K562 (cell line): ENCODE measurements at regions not wholly inside any gene's neighbourhood (a gene's known extent, or its start where the extent isn't known, plus 50 kb on each side); places are given as distances from the start of the nearest gene placed in this dataset.

Experiments used
- CHCHD3 ChIP-seq: fragments of 250-450 bp; sonication (Bioruptor Pico); IDR thresholded peaks from 2 replicates; pipeline ENCODE4 v2.1.2; 2022; ENCODE audit warnings: mild to moderate bottlenecking
- CTCF ChIP-seq, 3 experiments: IDR thresholded peaks in 2 of 3; conservative IDR thresholded peaks in 1 of 3; 2 replicates each; pipeline ENCODE4 v1.5.1; 2011 to 2012; ENCODE audit warnings: low read length in 3 of 3, mild to moderate bottlenecking in 3 of 3, control low read depth in 2 of 3, improper control_type of control experiment in 1 of 3, inconsistent platforms in 1 of 3, low read depth in 1 of 3, mixed read lengths in 1 of 3, moderate library complexity in 1 of 3; ENCODE audit not compliant: insufficient read depth in 2 of 3
- EGR1 ChIP-seq: fragments of 450-650 bp; conservative IDR thresholded peaks from 2 replicates; pipeline ENCODE4 v1.6.1; 2017; ENCODE audit warnings: mild to moderate bottlenecking
- ESRRA ChIP-seq: fragments of 450-650 bp; IDR thresholded peaks from 2 replicates; pipeline ENCODE4 v1.6.1; 2014; ENCODE audit warnings: low read depth, mild to moderate bottlenecking, moderate library complexity, borderline replicate concordance
- EZH2 ChIP-seq: IDR thresholded peaks from 2 replicates; pipeline ENCODE4 v1.6.1; 2012; ENCODE audit warnings: low read depth, mild to moderate bottlenecking, inconsistent platforms, low read length, borderline replicate concordance
- FOXA1 ChIP-seq: fragments of 450-650 bp; IDR thresholded peaks from 2 replicates; pipeline ENCODE4 v1.6.1; 2016; ENCODE audit warnings: mild to moderate bottlenecking, borderline replicate concordance
- FOXK2 ChIP-seq, 2 experiments: fragments of 450-650 bp; IDR thresholded peaks in 1 of 2; conservative IDR thresholded peaks in 1 of 2; 2 replicates each; pipeline ENCODE4 v1.6.1; 2016; ENCODE audit warnings: low read depth in 2 of 2, mild to moderate bottlenecking in 1 of 2
- MAX ChIP-seq: sonication (generic); formaldehyde crosslinking; IDR thresholded peaks from 2 replicates; pipeline ENCODE4 v1.9.0; 2022; ENCODE audit warnings: mild to moderate bottlenecking, missing genetic modification reagents
- MYNN ChIP-seq, 2 experiments: sonication (generic); formaldehyde crosslinking in 1 of 2; IDR thresholded peaks; 2 replicates each; pipeline versions ENCODE4 v1.5.0 to v1.6.1; 2016 to 2020; ENCODE audit warnings: antibody characterized with exemption in 1 of 2, missing genetic modification reagents in 1 of 2
- RAD51 ChIP-seq: fragments of 450-650 bp; IDR thresholded peaks from 2 replicates; pipeline ENCODE4 v1.7.1; 2016; ENCODE audit warnings: low read depth, mild to moderate bottlenecking, borderline replicate concordance
- SMARCE1 ChIP-seq: fragments of 450-650 bp; IDR thresholded peaks from 2 replicates; pipeline ENCODE4 v1.7.1; 2016; ENCODE audit warnings: mild to moderate bottlenecking
- TCF15 ChIP-seq: fragments of 250-450 bp; sonication (Bioruptor Pico); IDR thresholded peaks from 2 replicates; pipeline ENCODE4 v1.8.0; 2022; ENCODE audit warnings: moderate library complexity, mild to moderate bottlenecking, inconsistent platforms
- ZNF274 ChIP-seq: IDR thresholded peaks from 2 replicates; pipeline ENCODE4 v1.6.1; 2011; ENCODE audit warnings: low read depth, mild to moderate bottlenecking, low read length, moderate library complexity, borderline replicate concordance

- TF ChIP-seq CHCHD3 (CRISPR knock-in tag) (no peak), TCF15 (CRISPR knock-in tag) (no peak), SMARCE1 (no peak), MAX (CRISPR knock-in tag) (no peak), FOXA1 (no peak), EGR1 (no peak), EZH2 (no peak), CTCF (IDR thresholded peaks at IDR 0.05 in 2 of 3, conservative IDR thresholded peaks at IDR 0.05 in 1 of 3; ENCODE audit: insufficient read depth in 2 of 3, low read depth in 1 of 3, low read length in 3 of 3) (no peak), MYNN (IDR thresholded peaks at IDR 0.05) (no peak), MYNN (CRISPR knock-in tag; IDR thresholded peaks at IDR 0.05) (no peak), ESRRA (no peak), ZNF274 (no peak), FOXK2 (conservative IDR thresholded peaks at IDR 0.05 in 1 of 2, IDR thresholded peaks at IDR 0.05 in 1 of 2; ENCODE audit: low read depth in 2 of 2) (no peak), RAD51 (no peak)
Observed at GRCh38 chr9:71587576-71588362, 180.5 kb downstream of the CEMIP2 start.
